H1 (cell line): ENCODE measurements at regions not wholly inside any gene's neighbourhood (a gene's known extent, or its start where the extent isn't known, plus 50 kb on each side); places are given as distances from the start of the nearest gene placed in this dataset.

Source experiments
- CTCF ChIA-PET: fragments of 300-600 bp; sonication (Branson Sonifier 250); formaldehyde crosslinking; loops from one replicate; lab custom pipeline; 2021; ENCODE audit not compliant: partially characterized antibody; lab: Charles Lee
- POLR2A ChIA-PET: fragments of 300-600 bp; sonication (Branson Sonifier 250); formaldehyde crosslinking; loops from one replicate; lab custom pipeline; 2021; ENCODE audit warnings: inconsistent platforms; ENCODE audit not compliant: partially characterized antibody; lab: Charles Lee
- DNase-seq, 2 experiments: peaks; one replicate each; pipeline versions ENCODE4 v3.0.0 to v3.0.0-alpha.2; 2010 to 2022; ENCODE audit warnings: low spot score in 2 of 2, low read depth in 1 of 2, mixed read lengths in 1 of 2
- FAIRE-seq: peaks from 2 replicates; lab custom pipeline; 2011; peaks lifted over from hg19 to GRCh38; lab: Jason Lieb, UNC
- H2AFZ ChIP-seq: 2 replicates; pipeline ENCODE4 v1.8.1; 2012; ENCODE audit warnings: low read length, inconsistent platforms
- H2AK5ac ChIP-seq: 2 replicates; pipeline ENCODE4 v1.6.1; 2013; ENCODE audit warnings: low read depth, low read length
- H2BK120ac ChIP-seq: replicated peaks from 2 replicates; pipeline ENCODE3; 2013; ENCODE audit warnings: low read depth, low read length, inconsistent platforms
- H2BK12ac ChIP-seq: 2 replicates; pipeline ENCODE4 v1.6.1; 2013; ENCODE audit warnings: low read depth, low read length
- H2BK15ac ChIP-seq: 2 replicates; pipeline ENCODE4 v1.6.1; 2013; ENCODE audit warnings: low read length
- H2BK20ac ChIP-seq: 2 replicates; pipeline ENCODE4 v1.6.1; 2013; ENCODE audit warnings: low read length
- H2BK5ac ChIP-seq: 2 replicates; pipeline ENCODE4 v1.6.1; 2013; ENCODE audit warnings: low read depth, low read length
- H3K14ac ChIP-seq: 2 replicates; pipeline ENCODE4 v1.6.1; 2013; ENCODE audit warnings: inconsistent platforms; ENCODE audit not compliant: insufficient read length
- H3K18ac ChIP-seq: 2 replicates; pipeline ENCODE4 v1.6.1; 2013; ENCODE audit warnings: low read length; ENCODE audit errors: extremely low read depth
- H3K23ac ChIP-seq: 2 replicates; pipeline ENCODE4 v1.6.1; 2013; ENCODE audit warnings: inconsistent platforms; ENCODE audit not compliant: insufficient read length
- H3K23me2 ChIP-seq: 2 replicates; pipeline ENCODE4 v1.6.1; 2013; ENCODE audit warnings: low read depth, low read length
- H3K27ac ChIP-seq: 2 replicates; pipeline ENCODE4 v1.6.1; 2011; ENCODE audit warnings: low read depth, low read length, inconsistent platforms
- H3K27me3 ChIP-seq, 4 experiments: replicated peaks in 1 of 4; 1 replicate in 1 of 4; 2 replicates in 3 of 4; pipeline versions ENCODE4 v1.6.1 to v1.8.1; 2011 to 2013; ENCODE audit warnings: low read length in 3 of 4, mild to moderate bottlenecking in 3 of 4, inconsistent platforms in 2 of 4, mixed read lengths in 2 of 4, moderate library complexity in 1 of 4; ENCODE audit not compliant: control insufficient read depth in 3 of 4, insufficient read depth in 3 of 4; ENCODE audit errors: extremely low read depth in 1 of 4
- H3K36me3 ChIP-seq, 4 experiments: 2 replicates each; pipeline versions ENCODE4 v1.6.1 to v1.8.1; 2011 to 2013; ENCODE audit warnings: mild to moderate bottlenecking in 4 of 4, low read length in 3 of 4, moderate library complexity in 2 of 4, control low read depth in 1 of 4, inconsistent platforms in 1 of 4; ENCODE audit not compliant: insufficient read depth in 4 of 4, control insufficient read depth in 2 of 4
- H3K4ac ChIP-seq: replicated peaks from 2 replicates; pipeline ENCODE3; 2013; ENCODE audit warnings: low read length, low read depth, mixed read lengths, inconsistent platforms; ENCODE audit not compliant: insufficient read length
- H3K4me1 ChIP-seq, 4 experiments: replicated peaks in 1 of 4; 1 replicate in 1 of 4; 2 replicates in 3 of 4; pipeline versions ENCODE4 v1.6.1 to v1.8.1; 2011 to 2013; ENCODE audit warnings: low read length in 3 of 4, inconsistent platforms in 2 of 4, mixed read lengths in 1 of 4; ENCODE audit not compliant: insufficient read depth in 4 of 4, control insufficient read depth in 3 of 4
- H3K4me2 ChIP-seq, 2 experiments: 2 replicates each; pipeline versions ENCODE4 v1.6.1 to v1.8.1; 2011 to 2013; ENCODE audit warnings: low read depth in 2 of 2, low read length in 2 of 2, control low read depth in 1 of 2, inconsistent platforms in 1 of 2, mild to moderate bottlenecking in 1 of 2; ENCODE audit not compliant: insufficient read depth in 1 of 2
- H3K4me3 ChIP-seq, 4 experiments: fragments of 200-600, 300-600 bp in 1 of 4; sonication (generic), shearing (Covaris generic), sonication (Bioruptor Twin) in 1 of 4; 2 replicates each; pipeline versions ENCODE4 v1.5.1 to v1.8.1; 2011 to 2016; ENCODE audit warnings: low read length in 4 of 4, low read depth in 3 of 4, control low read depth in 2 of 4, inconsistent platforms in 2 of 4, mild to moderate bottlenecking in 2 of 4, mixed read lengths in 1 of 4, moderate library complexity in 1 of 4; ENCODE audit not compliant: insufficient read depth in 2 of 4; ENCODE audit errors: extremely low read depth in 1 of 4
- H3K56ac ChIP-seq: replicated peaks from 2 replicates; pipeline ENCODE3; 2013; ENCODE audit warnings: low read depth, mild to moderate bottlenecking, mixed read lengths, low read length, inconsistent platforms; ENCODE audit not compliant: insufficient read length
- H3K79me1 ChIP-seq: 2 replicates; pipeline ENCODE4 v1.6.1; 2013; ENCODE audit warnings: low read depth, low read length, control low read depth
- H3K79me2 ChIP-seq, 2 experiments: 2 replicates each; pipeline versions ENCODE4 v1.6.1 to v1.8.1; 2012 to 2013; ENCODE audit warnings: low read length in 2 of 2, mild to moderate bottlenecking in 2 of 2, inconsistent platforms in 1 of 2; ENCODE audit not compliant: insufficient read depth in 2 of 2, control insufficient read depth in 1 of 2
- H3K9ac ChIP-seq, 4 experiments: replicated peaks in 1 of 4; 1 replicate in 1 of 4; 2 replicates in 3 of 4; pipeline versions ENCODE4 v1.6.1 to v1.8.1; 2011 to 2013; ENCODE audit warnings: low read depth in 3 of 4, low read length in 3 of 4, control low read depth in 2 of 4, mild to moderate bottlenecking in 2 of 4, moderate library complexity in 2 of 4, inconsistent platforms in 1 of 4; ENCODE audit errors: extremely low read depth in 1 of 4
- H3K9me3 ChIP-seq, 2 experiments: 2 replicates each; pipeline versions ENCODE4 v1.6.1 to v1.8.1; 2012 to 2013; ENCODE audit warnings: mild to moderate bottlenecking in 2 of 2, moderate library complexity in 2 of 2, control low read depth in 1 of 2, inconsistent platforms in 1 of 2, low read depth in 1 of 2, low read length in 1 of 2, mixed read lengths in 1 of 2; ENCODE audit not compliant: insufficient read depth in 2 of 2
- H4K20me1 ChIP-seq, 2 experiments: replicated peaks in 1 of 2; 2 replicates each; pipeline versions ENCODE3 to v1.8.1; 2011 to 2013; ENCODE audit warnings: inconsistent platforms in 2 of 2, low read length in 2 of 2, mild to moderate bottlenecking in 1 of 2; ENCODE audit not compliant: insufficient read depth in 2 of 2, control insufficient read depth in 1 of 2
- H4K5ac ChIP-seq: 2 replicates; pipeline ENCODE4 v1.6.1; 2013; ENCODE audit warnings: low read length, low read depth, mixed read lengths, inconsistent platforms; ENCODE audit not compliant: insufficient read length
- H4K8ac ChIP-seq: 2 replicates; pipeline ENCODE4 v1.8.0; 2013; ENCODE audit warnings: mild to moderate bottlenecking, moderate library complexity, low read length, inconsistent platforms; ENCODE audit not compliant: insufficient read depth; ENCODE audit errors: extremely low read depth
- H4K91ac ChIP-seq: replicated peaks from 2 replicates; pipeline ENCODE3; 2013; ENCODE audit warnings: low read length, mixed read lengths, inconsistent platforms; ENCODE audit not compliant: insufficient read length
- CHD1 ChIP-seq: IDR thresholded peaks from 2 replicates; pipeline ENCODE4 v1.6.1; 2012; ENCODE audit warnings: low read depth, low read length, improper control_type of control experiment
- CTCF ChIP-seq, 3 experiments: IDR thresholded peaks; 1 replicate in 2 of 3; 2 replicates in 1 of 3; pipeline versions ENCODE4 v1.5.1 to v1.6.1; 2011; ENCODE audit warnings: low read length in 3 of 3, mild to moderate bottlenecking in 3 of 3, inconsistent platforms in 2 of 3, low read depth in 1 of 3, moderate library complexity in 1 of 3; ENCODE audit not compliant: insufficient read depth in 1 of 3; ENCODE audit errors: control extremely low read depth in 1 of 3
- EGR1 ChIP-seq: IDR thresholded peaks from 2 replicates; pipeline ENCODE4 v1.6.1; 2011; ENCODE audit warnings: low read depth, low read length, borderline replicate concordance
- GTF2F1 ChIP-seq: IDR thresholded peaks from 2 replicates; pipeline ENCODE4 v1.6.1; 2012; ENCODE audit warnings: low read depth, low read length, improper control_type of control experiment, borderline replicate concordance
- KDM4A ChIP-seq: IDR thresholded peaks from one replicate; pipeline ENCODE4 v1.7.1; 2012; ENCODE audit warnings: low read depth, mild to moderate bottlenecking, moderate library complexity, low read length, inconsistent platforms; ENCODE audit not compliant: severe bottlenecking
- MAX ChIP-seq: IDR thresholded peaks from 2 replicates; pipeline ENCODE4 v1.6.1; 2012; ENCODE audit warnings: inconsistent platforms
- PHF8 ChIP-seq: fragments of 200-600 bp; sonication (generic); conservative IDR thresholded peaks from 2 replicates; pipeline ENCODE4 v1.7.1; 2012; ENCODE audit warnings: low read depth, mild to moderate bottlenecking, inconsistent platforms, low read length, moderate library complexity
- POLR2AphosphoS5 ChIP-seq: IDR thresholded peaks from 2 replicates; pipeline ENCODE4 v1.6.1; 2011; ENCODE audit warnings: low read depth, low read length
- RBBP5 ChIP-seq: IDR thresholded peaks from 2 replicates; pipeline ENCODE4 v1.7.1; 2012; ENCODE audit warnings: low read depth, mild to moderate bottlenecking, inconsistent platforms, low read length, moderate library complexity, borderline replicate concordance
- TAF7 ChIP-seq: optimal IDR thresholded peaks from 2 replicates; pipeline ENCODE3; 2011; ENCODE audit warnings: low read depth, mild to moderate bottlenecking, inconsistent platforms, low read length, moderate library complexity, borderline replicate concordance
- TCF12 ChIP-seq: IDR thresholded peaks from 2 replicates; pipeline ENCODE4 v1.6.1; 2011; ENCODE audit warnings: low read depth, mild to moderate bottlenecking, low read length
- WGBS, 2 experiments: shearing (Covaris generic) in 1 of 2; methylation state at CpG; one replicate each; pipeline versions ENCODE4 v1.1.6 to v1.1.7; 2013 to 2015; ENCODE audit warnings: low lambda C conversion rate in 2 of 2, mixed read lengths in 2 of 2, inconsistent platforms in 1 of 2, low coverage in 1 of 2, missing lambda C conversion rate in 1 of 2; ENCODE audit not compliant: insufficient replicate concordance in 2 of 2, insufficient coverage in 1 of 2, insufficient read length in 1 of 2; ENCODE audit errors: extremely low coverage in 1 of 2, missing lambda C conversion rate in 1 of 2; 5-methylcytosine and 5-hydroxymethylcytosine counted together

- no peak for FAIRE-seq
- POLR2A ChIA-PET = no interaction called here
- CTCF ChIA-PET = interaction anchor here (0.6 kb wide), 1 partner anchor 30 kb away, joined by 3 read pairs; no protein-coding TSS in a partner anchor
Observed at GRCh38 chr1:182169203-182169602, 107.7 kb upstream of the ZNF648 start.

More at GRCh38 chr1:182169203-182169602, 107.7 kb upstream of the ZNF648 start:
- no peak overlapping the region for H2BK12ac ChIP-seq
- H3K4ac ChIP-seq = peak overlapping the region; percentile 32
- no peaks in the 10 kb centered on the region for H3K9me3 ChIP-seq
- TF ChIP-seq PHF8 = no peak
- TF ChIP-seq TAF7 = no peak
- no peak for TF ChIP-seq CHD1
- TF ChIP-seq CTCF (IDR thresholded peaks at IDR 0.05; ENCODE audit: control extremely low read depth in 1 of 3, insufficient read depth in 1 of 3, low read depth in 1 of 3, low read length in 3 of 3) = no peak
- no peak for TF ChIP-seq TCF12
- no peak for TF ChIP-seq KDM4A
- no peak for TF ChIP-seq RBBP5
- no peak for TF ChIP-seq MAX
- TF ChIP-seq EGR1 = no peak
- no peak for TF ChIP-seq POLR2AphosphoS5
- no peak for TF ChIP-seq GTF2F1
- no peak overlapping the region for H2BK5ac ChIP-seq
- DNase-seq = no peak
- no peak overlapping the region for H4K5ac ChIP-seq
- H3K4me3 ChIP-seq = no peak overlapping the region
- H3K23ac ChIP-seq = no peak overlapping the region
- no peak overlapping the region for H3K27ac ChIP-seq
- WGBS, 2 experiments = 71% methylated on average over 9 of the region's 9 CpGs; no CpG with 5 or more reads in 1 of the 2 experiments
- no peaks in the 10 kb centered on the region for H3K79me2 ChIP-seq
- H3K23me2 ChIP-seq = no peaks in the 10 kb centered on the region
- no peak overlapping the region for H3K4me2 ChIP-seq
- no peak overlapping the region for H2BK20ac ChIP-seq
- no peak overlapping the region for H3K14ac ChIP-seq
- H4K8ac ChIP-seq = no peak overlapping the region
- H3K79me1 ChIP-seq = no peaks in the 10 kb centered on the region
- H4K20me1 ChIP-seq = no peaks in the 10 kb centered on the region
- no peak overlapping the region for H4K91ac ChIP-seq
- H3K18ac ChIP-seq = no peak overlapping the region
- no peaks in the 10 kb centered on the region for H3K27me3 ChIP-seq
- H3K56ac ChIP-seq = no peak overlapping the region
- no peak overlapping the region for H2AK5ac ChIP-seq
- no peak overlapping the region for H2BK120ac ChIP-seq
- no peaks in the 10 kb centered on the region for H3K36me3 ChIP-seq
- H3K9ac ChIP-seq = no peak overlapping the region
- H3K4me1 ChIP-seq = no peaks in the 10 kb centered on the region
- no peak overlapping the region; the same call in 1 of the 2 replicates for H2BK15ac ChIP-seq
- peak overlapping the region; percentile 34; the same call in 1 of the 2 replicates for H2AFZ ChIP-seq
